Loucy (cell line): ENCODE measurements at regions not wholly inside any gene's neighbourhood (a gene's known extent, or its start where the extent isn't known, plus 50 kb on each side); places are given as distances from the start of the nearest gene placed in this dataset.

Source experiments
- CTCF ChIP-seq: fragments of 200-600 bp; sonication (generic); conservative IDR thresholded peaks from 2 replicates; pipeline ENCODE4 v1.5.1; 2014; ENCODE audit warnings: mild to moderate bottlenecking, antibody characterized with exemption, low read length
- EZH2phosphoT487 ChIP-seq: fragments of 200-600 bp; IDR thresholded peaks from 2 replicates; pipeline ENCODE4 v1.6.1; 2018; ENCODE audit warnings: antibody characterized with exemption, mild to moderate bottlenecking, moderate library complexity, borderline replicate concordance

- TF ChIP-seq CTCF (no peak), EZH2phosphoT487 (no peak)
Observed at GRCh38 chr16:11448796-11449416, 103.6 kb downstream of the RMI2 start.
